NCI-H187 (cell line): ENCODE measurements at regions not wholly inside any gene's neighbourhood (a gene's known extent, or its start where the extent isn't known, plus 50 kb on each side); places are given as distances from the start of the nearest gene placed in this dataset.
"Not testable (repeated sequence)": the region's sequence is repeated elsewhere in the genome, so short reads cannot be mapped to it uniquely, and the experiment has no call there.

ENCODE experiments used
- DNase-seq, 2 experiments: peaks; one replicate each; lab custom pipeline; 2025; lab: John Stamatoyannopoulos, UW

DNA sequence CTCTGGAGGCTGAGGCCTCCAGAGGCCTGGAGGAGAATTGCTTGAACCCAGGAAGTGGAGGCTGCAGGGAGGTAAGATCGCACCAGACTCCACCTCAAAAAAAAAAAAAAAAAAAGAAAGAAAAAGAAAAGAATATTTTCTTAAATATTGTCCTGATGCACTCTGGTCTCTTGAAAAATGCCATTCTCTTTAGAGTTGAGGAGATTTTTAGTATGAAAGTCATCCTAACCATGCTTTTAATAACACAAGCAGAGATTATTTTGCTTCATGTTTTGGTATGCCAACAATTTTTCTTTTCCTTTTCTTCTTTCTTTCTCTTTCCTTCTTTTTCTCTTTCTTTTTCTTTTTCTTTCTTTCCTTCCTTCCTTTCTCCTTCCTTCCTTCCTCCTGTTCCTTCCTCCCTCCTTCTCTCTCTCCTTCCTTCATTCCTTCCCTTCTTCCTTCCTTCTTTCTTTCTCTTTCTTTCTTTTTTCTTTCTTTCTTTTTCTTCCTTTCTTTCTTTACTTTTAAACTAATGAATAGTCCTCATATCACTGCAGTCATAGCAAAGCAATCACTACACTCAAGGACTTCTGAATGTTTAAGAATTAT lies 116.9 kb upstream of the CCNH start:
- DNase-seq = no peak

- DNase-seq = no peak
Measured at GRCh38 chr5:87526131-87526530, 113.4 kb upstream of the CCNH start.

GRCh38 chr5:87524217-87524616 lies 111.5 kb upstream of the CCNH start:
- DNase-seq = no peak

GRCh38 chr5:87511778-87512177 lies 99.0 kb upstream of the CCNH start:
- DNase-seq = not testable (repeated sequence)

- DNase-seq = no peak
Measured at GRCh38 chr5:87503004-87503403, 90.3 kb upstream of the CCNH start.

DNA sequence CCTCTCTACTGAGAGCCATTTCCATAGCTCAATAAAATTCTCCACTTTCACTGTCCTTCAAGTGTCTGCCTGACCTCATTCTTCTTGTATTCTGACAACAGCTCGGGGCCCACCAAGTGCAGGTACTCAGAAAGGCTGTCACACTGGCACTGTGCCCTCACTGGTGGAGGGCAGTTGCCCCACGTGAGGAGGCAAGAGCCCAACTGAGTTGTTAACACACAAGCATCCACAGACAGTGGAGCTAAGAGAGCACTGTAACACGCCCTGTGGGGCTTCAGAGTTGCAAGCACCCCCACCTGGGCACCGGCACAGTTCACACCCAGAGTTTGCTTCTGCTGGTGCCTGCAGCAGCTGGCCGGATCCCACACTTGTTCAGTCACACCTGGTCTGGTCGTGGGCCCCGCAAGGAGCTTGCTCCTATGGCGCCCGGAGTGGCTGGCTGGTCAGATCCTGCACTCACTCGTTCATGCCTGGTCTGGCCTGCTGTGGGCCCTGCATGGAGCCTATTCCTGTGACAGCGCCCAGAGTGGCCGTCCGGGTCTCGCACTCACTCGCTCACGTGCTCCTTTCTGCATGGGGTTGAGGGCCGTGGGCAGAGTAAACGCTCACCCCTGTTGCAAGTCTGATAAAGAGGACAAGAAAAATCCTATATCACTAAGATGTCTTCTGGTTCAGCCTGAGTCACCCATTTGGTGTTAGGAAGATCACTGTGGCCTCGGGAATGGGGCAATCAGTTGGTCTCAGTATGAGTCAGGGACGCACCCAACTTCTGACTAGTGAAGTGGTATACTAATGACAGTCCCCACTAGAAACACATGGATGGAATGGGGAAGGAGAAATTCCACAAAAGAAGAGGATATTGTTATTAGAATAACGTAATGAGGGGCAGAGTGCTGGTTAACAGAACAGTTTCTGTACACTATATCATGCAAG lies 87.0 kb upstream of the CCNH start:
- DNase-seq = no peak
